GM19238 (cell line): ENCODE measurements at regions not wholly inside any gene's neighbourhood (a gene's known extent, or its start where the extent isn't known, plus 50 kb on each side); places are given as distances from the start of the nearest gene placed in this dataset.
"Not testable (repeated sequence)": the region's sequence is repeated elsewhere in the genome, so short reads cannot be mapped to it uniquely, and the experiment has no call there.

Experiments
- DNase-seq: peaks from one replicate; pipeline ENCODE4 v3.0.0; 2011; ENCODE audit warnings: low spot score; ENCODE audit not compliant: insufficient read length

- DNase-seq, result no peak
These were observed 142.9 kb upstream of the KITLG start for GRCh38 chr12:88723219-88723618.

- DNase-seq, result no peak
These were observed 140.7 kb upstream of the KITLG start for GRCh38 chr12:88720785-88721650.

GRCh38 chr12:88720231-88720630 lies 140.0 kb upstream of the KITLG start:
- DNase-seq, result no peak

- no peak for DNase-seq
These were observed 136.9 kb upstream of the KITLG start for GRCh38 chr12:88717188-88717587.

GRCh38 chr12:88716240-88716639 lies 136.0 kb upstream of the KITLG start:
- DNase-seq, result no peak

GRCh38 chr12:88715673-88716072 lies 135.4 kb upstream of the KITLG start:
- DNase-seq, result no peak

GRCh38 chr12:88714263-88714882 lies 134.1 kb upstream of the KITLG start:
- not testable (repeated sequence) for DNase-seq

- DNase-seq, result no peak
These were observed 127.5 kb upstream of the KITLG start for GRCh38 chr12:88707800-88708199.

GRCh38 chr12:88706286-88706685 lies 126.0 kb upstream of the KITLG start:
- DNase-seq, result no peak

GRCh38 chr12:88703790-88704189 lies 123.5 kb upstream of the KITLG start:
- DNase-seq, result no peak

- DNase-seq, result no peak
These were observed 118.2 kb upstream of the KITLG start for GRCh38 chr12:88698471-88698870.

- DNase-seq, result no peak
These were observed 113.7 kb upstream of the KITLG start for GRCh38 chr12:88693837-88694445.

- no peak for DNase-seq
These were observed 111.5 kb upstream of the KITLG start for GRCh38 chr12:88691811-88692210.

- no peak for DNase-seq
These were observed 104.3 kb upstream of the KITLG start for GRCh38 chr12:88684610-88685009.

GRCh38 chr12:88684170-88684569 lies 103.9 kb upstream of the KITLG start:
- no peak for DNase-seq

GRCh38 chr12:88683628-88684027 lies 103.4 kb upstream of the KITLG start:
- DNase-seq, result no peak

GRCh38 chr12:88681271-88681670 lies 101.0 kb upstream of the KITLG start:
- DNase-seq, result no peak

GRCh38 chr12:88677464-88677863 lies 97.2 kb upstream of the KITLG start:
- DNase-seq, result no peak

GRCh38 chr12:88667615-88668014 lies 87.3 kb upstream of the KITLG start:
- DNase-seq, result not testable (repeated sequence)

- no peak for DNase-seq
These were observed 84.8 kb upstream of the KITLG start for GRCh38 chr12:88665071-88665470.

- no peak for DNase-seq
These were observed 82.7 kb upstream of the KITLG start for GRCh38 chr12:88662961-88663360.

GRCh38 chr12:88662093-88662492 lies 81.8 kb upstream of the KITLG start:
- DNase-seq, result no peak
